ENCODE measurements at regions not wholly inside any gene's neighbourhood (a gene's known extent, or its start where the extent isn't known, plus 50 kb on each side); places are given as distances from the start of the nearest gene placed in this dataset.

DNA sequence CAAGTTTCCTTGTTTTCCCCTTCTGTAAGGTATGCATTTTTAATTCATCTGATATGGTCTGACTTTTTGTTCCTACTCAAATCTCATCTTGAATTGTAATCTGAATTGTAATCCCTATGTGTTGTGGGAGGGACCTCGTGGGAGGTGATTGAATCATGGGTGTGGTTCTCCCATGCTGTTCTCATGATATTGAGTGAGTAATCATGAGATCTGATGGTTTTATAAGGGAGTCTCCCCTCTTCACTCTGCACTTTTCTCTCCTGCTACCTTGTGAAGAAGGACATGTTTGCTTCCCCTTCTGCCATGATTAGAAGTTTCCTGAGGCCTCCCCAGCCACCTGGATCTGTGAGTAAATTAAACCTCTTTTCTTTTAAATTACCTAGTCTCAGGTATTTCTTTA is 476.1 kb downstream of the LPIN1 start:
- no peak for DNase-seq

DNA sequence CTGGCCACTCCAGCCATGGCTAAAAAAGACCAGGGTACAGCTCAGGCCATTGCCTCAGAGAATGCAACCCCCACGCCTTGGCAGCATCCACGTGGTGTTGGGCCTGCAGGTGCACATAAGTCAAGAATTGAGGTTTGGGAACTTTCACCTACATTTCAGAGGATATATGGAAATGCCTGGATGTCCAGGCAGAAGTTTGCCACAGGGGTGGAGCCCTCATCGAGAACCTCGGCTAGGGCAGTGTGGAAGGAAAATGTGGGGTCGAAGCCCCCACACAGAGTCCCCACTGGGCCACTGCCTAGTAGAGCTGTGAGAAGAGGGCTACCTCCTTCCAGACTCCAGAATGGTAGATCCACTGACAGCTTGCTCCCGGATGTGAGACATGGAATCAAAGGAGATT is 477.3 kb downstream of the LPIN1 start:
- no peak for DNase-seq

DNA sequence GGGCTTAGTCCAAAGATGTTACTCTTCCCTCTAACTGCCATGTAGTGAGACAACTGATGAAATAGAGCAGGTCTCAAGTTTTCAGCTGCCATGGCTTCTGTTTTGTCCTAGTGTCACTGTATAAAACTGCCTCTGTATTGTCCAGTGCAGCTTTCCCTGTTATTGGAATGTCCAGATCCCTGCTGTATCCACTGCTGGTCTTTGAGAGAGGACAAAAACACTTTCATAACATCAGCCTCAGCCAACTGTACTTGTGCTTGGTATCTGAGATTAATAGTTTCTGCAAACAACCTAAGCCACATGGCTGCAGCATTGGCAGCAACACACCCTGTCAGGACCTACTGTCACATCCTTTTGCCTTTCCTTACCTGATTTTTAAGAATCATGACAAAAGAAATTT is 480.2 kb downstream of the LPIN1 start:
- DNase-seq = no peak

DNA sequence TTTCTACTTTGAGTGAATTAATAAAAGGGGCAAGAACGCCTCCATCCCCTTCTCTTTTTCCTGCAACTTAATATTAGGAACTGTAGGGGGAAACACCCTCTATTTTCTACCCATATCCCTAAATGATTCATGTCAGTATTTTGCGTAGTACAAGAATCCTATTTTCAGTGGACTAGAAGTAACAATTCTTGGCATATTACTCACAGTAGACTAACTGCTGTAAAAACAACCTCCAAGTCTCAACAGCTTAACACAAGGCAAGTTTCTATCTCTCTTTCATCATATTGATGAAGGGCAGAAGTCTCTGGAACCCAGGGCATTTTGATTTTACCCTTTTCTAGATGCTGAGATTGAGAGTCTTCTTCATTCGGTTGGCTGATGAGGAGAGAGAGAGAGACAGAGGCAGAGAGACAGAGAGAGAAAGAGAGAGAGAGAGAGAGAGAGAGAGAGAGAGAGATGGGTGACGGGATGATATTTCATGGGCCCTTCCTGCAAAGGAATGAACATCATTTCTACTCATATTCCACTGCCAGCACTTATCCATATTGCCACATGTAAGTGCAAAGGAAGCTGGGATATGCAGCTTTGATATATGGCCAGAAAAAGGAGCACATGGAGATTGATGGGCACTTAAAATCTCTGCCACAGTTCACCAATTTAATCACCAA is 481.6 kb downstream of the LPIN1 start:
- no peak for DNase-seq

DNA sequence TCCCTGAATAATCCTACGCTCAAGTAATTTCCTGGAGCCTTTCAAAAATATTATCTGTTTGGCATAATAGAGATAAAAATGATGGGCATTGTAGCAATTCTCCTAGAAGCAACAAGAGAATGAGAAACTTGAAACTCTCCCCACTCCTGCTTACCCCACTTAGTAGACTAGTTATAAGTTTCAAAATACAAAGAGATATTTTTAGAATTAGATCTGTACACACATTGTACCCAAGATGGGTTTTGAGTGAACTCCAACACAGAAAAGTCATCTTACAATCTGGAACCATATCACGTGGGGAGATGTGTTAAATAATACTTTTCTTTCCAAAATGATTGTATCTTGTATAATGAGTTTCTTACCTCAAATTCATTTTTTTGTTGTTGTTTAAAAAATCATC is 484.9 kb downstream of the LPIN1 start:
- no peak for DNase-seq

DNA sequence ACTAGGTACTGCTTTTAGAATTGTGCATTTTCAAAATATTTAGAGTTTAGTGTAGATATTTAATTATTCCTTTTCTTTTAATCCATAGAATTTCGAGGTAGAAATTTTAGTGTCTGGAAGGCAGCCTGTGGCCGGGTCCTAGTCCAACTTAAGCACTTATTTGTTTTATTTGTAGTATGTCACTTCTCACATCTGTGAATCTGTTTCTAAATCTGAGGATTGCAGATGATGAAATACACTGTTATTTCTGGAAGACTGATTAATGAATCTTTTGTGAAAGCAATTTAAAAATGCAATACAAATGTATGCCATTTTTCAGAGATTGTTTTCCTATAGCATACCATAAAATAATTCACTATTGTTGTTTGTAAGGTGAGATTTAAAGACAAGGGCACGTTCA is 483.9 kb upstream of the TRIB2 start:
- DNase-seq = no peak

DNA sequence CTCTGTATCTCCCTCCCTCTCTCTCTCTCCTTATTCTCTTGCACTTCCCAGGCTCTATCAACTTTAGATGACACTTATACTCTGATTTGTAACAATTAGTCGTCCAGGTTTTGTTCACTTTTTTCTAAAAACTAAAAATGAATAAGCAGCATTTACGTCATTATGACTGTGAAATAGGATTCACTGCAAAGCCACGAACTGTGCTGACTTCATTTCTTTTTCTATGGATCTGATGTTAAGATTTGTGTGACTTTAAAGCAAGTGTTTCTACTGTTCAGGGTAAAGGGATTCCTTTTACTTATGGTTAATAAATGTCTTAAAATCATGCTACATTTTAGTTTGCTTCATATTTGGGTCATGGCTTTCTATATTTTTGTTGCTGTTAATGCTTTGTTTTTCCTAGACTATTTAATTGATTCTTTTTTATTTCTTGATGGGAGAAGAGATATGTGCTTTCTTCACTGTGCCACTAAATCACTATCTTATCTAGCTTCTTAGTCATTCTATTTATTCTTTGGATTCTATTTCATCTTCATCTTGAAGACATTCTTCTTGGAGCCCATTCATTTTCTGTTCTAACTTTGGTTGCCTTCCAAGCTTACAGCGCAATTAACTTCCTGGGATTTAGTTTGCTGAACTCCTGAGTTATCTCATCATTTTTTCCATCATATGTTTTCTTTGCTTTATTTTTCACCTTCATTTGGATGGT is 480.4 kb upstream of the TRIB2 start:
- DNase-seq = no peak

DNA sequence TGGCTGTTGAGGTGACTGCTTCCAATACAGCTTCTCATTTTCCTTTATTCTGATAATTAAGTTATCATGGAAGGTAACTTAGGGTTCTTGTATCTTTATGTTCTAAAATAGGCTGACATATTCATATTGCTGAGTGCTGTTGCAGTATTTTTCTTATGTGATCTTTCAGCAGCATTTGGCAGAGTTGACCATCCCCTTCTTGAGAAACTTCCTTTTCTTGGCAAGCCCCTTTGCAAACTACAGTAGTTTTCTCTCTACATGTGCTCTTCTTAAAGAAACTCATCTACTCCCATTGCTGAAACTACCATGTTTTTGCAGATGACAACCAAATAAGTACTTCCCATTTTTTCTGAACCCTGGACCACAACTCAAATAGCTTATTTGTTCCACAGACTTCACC is 476.5 kb upstream of the TRIB2 start:
- no peak for DNase-seq

DNA sequence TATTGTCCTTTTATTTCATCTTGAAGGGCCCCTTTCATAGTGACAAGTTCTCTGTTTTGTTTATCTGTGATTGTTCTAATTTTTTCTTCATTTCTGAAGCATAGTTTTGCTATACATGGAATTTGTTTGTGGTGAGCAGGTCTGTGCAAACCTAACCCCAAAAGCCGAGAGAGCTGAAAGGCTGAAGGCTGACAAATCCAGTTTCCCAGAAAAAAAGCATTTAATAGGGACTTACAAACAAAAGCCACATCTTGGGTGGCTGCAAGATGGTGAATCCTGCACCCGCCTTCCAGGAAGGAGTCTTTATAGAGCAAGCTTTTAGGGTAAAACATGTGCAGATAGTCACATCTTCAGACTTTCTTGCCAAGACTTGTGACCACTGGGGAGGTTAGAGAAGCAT is 473.4 kb upstream of the TRIB2 start:
- DNase-seq = no peak

DNA sequence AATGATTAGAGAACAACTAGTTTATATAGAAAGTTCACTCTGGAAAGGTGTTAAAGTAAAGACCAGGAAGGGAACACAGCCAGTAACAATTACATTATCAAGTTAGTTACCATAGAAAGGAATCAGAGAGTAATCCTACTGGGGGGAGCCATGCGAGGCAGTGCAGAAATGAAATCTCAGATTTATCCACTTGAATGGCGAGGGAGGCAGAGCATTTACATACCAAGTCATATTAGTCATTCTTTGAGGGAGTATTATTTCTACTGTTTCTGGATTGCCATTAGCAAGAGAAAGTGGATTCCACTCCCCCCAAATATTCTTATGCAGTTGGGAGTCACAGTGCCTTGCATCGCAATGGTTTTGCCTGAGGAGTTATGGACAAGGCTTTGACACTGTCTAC is 472.7 kb upstream of the TRIB2 start:
- DNase-seq = no peak

DNA sequence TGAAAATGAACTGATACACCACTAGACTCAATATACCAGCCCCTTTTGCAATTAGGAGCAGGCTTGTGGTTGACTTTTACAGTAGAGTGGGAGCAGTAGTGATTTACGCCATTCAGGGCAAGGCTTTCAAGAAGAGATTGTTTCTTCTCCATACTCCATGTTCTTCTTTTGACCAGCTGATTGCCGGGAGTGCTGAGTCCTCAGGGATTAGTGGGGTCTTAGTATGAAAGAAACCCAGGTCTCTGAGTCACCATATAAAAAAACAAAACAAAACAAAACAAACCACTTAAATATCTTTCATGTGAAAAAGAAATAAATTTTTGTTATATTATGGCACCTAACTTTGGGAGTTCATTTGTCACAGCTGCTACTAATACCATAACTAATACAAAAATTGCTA is 465.6 kb upstream of the TRIB2 start:
- no peak for DNase-seq

DNA sequence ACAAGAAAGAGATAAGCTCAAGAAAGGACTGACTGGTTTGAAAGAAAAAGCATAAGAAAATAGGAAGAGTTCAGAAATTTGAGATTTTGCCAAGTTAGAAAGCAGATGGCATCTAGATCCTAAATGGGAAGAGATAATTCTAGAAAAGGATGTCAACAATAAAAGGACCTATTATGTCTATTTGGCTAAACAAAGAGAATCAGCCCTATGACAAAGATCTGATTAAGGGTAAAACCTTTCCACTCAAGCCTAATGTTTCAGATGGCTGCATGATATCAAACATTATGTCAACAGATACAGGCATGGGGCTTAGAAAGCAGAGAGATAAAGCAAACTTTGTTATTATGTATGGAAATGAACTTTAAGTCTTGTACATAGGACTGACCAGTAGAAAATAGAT is 465.0 kb upstream of the TRIB2 start:
- DNase-seq = no peak

DNA sequence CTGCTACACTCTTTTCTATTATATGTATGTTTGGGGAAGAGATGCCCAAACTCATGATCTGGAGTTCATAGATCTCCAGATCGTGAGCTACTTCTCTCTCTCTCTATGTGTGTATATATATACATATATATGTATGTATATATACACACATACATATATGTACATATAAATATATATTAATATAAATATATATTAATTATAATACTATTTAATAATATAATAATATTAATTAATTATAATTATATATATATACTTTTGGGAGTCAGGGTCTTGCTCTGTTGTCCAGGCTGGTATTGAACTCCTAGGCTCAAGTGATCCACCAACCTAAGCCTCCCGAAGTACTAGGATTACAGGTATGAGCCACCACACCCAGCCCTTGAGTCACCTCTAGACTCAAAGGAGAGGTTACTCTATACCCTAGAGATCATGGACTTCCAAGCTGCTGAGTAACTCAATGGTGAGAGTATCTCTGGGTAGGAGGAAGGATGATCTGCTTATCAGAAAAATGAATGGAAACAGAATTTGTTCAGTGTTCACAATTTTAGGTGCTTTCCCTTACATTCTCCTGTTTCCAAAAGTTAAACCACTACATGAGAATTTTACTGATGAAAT is 463.5 kb upstream of the TRIB2 start:
- DNase-seq = no peak

DNA sequence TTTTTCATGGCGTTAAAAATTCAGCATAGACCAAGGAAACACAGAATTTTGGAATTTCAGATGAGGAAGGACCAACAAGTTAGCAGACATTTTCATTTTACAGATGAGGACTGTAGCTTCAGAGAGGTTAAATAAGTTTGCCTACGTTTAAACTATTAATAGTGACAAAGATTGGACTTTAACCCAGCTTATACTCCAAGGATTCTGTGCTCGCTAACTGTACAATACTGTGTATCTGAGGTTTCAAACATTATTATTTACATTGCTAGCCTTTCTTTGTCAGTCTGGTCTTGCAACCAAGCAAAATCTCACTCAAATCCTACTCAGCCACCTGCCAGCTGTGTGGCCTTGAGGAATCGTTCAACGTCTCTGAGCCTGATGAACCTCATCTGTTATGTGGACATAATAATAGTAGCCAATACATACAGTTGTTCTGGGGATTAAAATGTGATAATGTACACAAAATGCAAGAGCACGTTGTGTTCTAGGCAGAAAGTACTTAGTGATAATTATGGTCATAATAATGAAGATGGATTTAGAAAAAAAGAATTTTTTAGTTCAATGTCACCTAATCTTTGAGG is 462.4 kb upstream of the TRIB2 start:
- no peak for DNase-seq

DNA sequence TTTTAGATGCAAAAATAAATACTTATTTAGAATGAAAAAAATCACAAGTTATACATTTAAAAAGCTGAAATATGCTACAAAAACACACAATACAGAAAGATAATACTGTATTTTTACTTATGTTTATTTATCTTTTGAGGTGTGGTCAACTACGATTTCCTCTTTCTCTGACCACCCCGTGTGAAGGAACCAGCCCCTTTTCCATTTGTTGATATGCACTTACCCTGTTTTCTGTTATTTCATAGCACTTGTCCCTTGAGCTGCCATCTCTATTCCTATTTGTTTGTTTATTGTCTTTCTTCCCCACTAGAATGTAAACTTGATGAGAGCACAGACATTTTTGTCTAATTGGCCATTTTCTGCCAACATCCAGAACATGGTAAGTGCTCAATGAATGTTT is 460.5 kb upstream of the TRIB2 start:
- DNase-seq = no peak

DNA sequence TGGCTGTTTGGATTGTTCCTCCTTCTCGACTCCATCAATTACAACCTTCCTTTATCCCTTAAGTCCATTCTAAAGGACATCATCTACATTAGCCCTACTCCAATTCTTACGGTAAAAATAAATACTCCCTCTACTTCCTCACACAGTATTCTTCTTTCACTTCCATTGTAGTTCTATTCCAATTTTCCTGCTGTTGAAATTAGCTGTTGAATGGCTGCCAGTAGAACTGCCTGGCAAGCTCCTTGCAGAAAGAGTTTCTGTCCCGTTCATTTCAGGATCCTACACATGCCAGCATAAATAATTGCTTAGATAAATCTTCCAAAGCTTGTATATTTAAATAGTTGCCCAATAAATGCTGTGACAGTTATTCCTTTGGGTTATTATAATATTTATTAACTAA is 459.3 kb upstream of the TRIB2 start:
- DNase-seq = no peak

DNA sequence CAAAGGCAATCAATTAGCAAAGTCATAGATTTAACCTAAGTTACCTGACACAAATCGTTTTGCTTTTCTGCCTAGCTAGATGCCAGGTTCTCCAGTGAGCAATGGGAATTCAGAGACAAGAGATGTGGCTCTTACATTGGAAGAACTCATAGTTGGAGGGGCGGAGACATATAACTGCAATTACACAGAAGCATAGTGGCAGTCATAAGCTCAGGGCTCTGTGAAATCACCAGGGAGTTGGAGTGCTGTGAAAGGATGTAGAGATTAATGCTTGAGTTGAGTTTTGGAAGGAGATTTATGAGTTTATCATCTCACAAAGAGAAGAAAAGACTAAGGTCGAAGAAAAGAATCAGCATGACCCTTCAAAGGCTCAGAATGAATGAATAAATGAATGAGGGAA is 457.2 kb upstream of the TRIB2 start:
- DNase-seq = no peak

DNA sequence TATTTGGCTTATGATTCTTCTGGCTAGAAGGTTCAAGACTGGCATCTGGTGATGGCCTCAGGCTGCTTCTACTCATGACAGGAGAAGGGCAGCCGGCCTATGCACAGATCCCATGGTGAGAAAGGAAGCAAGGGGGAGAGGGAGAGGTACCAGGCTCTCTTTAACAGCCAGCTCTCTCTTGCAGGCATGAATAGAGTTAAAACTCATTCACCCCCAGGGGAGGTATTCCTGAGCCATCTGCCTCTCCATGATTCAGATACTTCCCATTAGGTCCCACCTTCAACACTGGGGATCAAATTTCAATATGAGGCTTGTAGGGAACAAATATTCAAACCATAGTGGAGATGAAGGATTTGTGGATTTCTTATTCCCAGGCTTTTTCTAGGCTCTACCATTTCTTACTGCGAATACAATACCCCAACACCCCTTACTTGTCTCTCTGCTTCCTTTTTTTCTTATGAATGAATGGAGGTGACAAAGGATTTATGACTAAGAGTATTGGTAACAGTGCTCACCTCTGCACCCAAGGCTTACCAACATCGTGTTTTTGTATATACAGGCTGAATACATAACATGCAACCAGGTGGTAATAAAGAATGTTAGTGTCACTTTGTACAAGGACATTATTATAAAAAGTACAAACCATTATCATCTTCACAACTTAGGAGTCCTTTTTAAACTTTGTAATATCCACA is 454.6 kb upstream of the TRIB2 start:
- DNase-seq = no peak

DNA sequence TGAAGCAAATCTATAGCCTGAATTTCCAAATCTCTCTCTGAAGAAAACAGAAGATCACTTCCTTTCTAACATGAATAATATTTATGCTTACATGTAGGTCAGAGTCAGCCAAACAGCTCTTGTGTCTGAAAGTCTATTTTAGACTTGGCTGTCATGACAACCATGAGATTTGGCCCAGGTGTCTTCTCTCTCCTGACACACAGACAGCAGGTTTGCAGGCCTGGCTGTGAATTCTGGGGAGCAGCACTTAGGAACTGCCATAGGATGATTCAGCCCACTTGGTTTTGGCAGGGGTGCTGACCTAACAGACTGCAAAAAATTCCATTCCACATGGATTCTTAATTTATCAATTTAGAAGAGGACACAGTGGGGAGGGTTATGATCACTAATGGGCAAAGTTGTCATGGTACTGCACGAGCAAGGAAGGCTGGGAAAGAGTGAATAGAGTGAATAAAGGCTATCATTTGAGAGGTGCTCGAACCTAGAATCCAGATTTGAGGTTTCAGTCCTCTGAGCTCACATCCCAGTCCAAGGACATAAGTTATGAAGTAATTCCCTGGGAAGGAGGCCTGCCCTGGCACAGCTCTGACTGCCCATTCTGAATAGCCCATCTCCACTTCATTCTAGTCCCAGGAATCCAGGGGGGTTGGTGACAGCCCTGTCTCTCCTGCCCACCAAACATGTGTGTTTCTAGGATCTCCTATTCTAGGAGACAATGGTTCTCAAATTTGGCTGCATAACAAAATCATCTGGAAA is 453.9 kb upstream of the TRIB2 start:
- DNase-seq = no peak

DNA sequence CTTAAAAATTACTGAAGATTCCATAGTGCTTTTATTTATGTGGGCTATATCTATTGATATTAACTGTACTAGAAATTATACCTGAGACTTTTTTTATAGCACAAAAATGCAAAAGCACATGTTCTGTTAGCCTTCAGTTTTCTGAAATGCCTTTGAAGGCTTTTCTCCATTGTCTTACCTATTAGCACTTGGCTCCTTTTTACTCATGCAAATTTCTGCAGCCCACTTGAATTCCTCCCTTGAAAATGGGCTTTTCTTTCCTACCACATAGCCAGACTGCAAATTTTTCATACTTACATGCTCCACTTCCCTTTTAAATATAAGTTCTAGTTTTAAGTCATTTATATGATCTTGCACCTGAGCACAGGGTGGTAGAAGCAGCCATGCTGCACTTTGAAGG is 453.0 kb upstream of the TRIB2 start:
- no peak for DNase-seq

DNA sequence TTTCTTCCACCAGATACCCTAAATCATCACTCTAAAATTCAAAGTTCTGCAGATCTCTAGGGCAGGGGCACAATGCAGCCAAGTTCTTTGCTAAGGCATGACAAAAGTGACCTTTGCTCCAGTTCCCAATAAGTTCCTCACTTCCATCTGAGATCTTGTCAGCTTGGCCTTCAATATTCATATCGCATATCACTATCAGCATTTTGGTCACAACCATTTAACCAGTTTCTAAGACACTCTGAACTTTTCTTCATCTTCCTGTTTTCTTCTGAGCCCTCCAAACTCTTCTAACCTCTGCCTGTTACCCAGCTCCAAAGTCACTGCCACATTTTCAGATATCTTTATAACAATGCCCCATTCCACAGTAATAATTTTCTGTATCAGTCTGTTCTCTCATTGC is 452.6 kb upstream of the TRIB2 start:
- no peak for DNase-seq

DNA sequence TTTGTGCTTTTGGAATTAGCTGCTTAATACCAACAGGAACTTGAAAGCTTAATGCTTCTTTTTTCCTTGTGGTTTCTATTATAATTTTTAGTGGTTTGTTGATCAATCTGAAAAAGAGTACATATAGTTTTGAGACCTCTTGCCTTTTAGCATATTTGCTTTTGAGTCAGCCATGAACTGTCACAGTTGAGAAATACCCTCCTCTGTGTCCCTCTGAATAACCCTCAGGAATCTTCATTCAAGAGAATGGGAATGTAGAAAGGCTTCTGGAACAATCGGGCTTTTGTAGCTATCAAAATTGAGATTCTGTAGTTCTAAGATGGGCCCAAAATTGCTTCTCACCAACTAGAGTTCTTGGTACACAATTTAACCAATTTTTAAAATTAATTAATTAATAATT is 451.1 kb upstream of the TRIB2 start:
- DNase-seq = no peak

DNA sequence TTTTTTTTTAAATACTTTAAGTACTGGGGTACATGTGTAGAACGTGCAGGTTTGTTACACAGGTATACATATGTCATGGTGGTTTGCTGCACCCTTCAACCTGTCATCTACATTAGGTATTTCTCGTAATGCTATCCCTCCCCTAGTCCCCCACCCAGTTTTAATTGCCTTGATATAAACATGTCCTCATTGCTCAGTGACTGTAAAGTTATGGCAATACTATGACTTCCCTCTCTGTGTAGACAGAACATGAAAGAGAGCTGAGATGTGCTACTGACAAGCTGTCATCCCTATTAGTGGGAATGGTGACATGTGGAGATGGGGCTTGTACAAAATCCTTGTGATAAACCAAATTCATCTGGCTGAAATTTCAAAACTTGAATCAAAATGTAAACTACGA is 449.7 kb upstream of the TRIB2 start:
- DNase-seq = no peak
